ENCODE measurements at regions not wholly inside any gene's neighbourhood (a gene's known extent, or its start where the extent isn't known, plus 50 kb on each side); places are given as distances from the start of the nearest gene placed in this dataset.
"Not testable (repeated sequence)": the region's sequence is repeated elsewhere in the genome, so short reads cannot be mapped to it uniquely, and the experiment has no call there.

DNA sequence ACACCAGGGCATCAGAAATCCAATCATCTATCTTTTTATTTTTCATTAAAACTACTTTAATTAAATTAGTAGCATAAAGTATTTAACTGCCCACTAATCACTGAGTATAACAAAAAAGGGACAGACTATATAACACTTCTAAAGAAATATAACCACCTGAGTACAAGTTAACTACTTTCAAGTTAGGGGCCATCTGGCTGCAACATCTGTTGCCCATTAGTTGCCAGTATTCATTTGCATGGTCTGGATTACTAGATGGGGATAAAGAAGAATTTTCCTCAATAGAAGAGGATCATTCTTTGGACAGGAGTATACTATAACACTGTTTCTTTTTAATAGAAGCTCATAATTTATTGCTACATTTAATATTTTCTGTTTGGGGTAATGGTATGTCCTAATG lies 446.4 kb downstream of the AMY1C start:
- no peak for DNase-seq (ENCODE audit: low spot score)
- TF ChIP-seq, protein P1, sequence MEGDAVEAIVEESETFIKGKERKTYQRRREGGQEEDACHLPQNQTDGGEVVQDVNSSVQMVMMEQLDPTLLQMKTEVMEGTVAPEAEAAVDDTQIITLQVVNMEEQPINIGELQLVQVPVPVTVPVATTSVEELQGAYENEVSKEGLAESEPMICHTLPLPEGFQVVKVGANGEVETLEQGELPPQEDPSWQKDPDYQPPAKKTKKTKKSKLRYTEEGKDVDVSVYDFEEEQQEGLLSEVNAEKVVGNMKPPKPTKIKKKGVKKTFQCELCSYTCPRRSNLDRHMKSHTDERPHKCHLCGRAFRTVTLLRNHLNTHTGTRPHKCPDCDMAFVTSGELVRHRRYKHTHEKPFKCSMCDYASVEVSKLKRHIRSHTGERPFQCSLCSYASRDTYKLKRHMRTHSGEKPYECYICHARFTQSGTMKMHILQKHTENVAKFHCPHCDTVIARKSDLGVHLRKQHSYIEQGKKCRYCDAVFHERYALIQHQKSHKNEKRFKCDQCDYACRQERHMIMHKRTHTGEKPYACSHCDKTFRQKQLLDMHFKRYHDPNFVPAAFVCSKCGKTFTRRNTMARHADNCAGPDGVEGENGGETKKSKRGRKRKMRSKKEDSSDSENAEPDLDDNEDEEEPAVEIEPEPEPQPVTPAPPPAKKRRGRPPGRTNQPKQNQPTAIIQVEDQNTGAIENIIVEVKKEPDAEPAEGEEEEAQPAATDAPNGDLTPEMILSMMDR (IDR thresholded peaks at IDR 0.05) = no peak
- H3K36me3 ChIP-seq = no peaks in the 10 kb centered on the region
- no peaks in the 10 kb centered on the region for H3K9me3 ChIP-seq
- H3K4me1 ChIP-seq (ENCODE audit: control insufficient read depth in 1 of 2, low read depth in 2 of 2) = no peaks in the 10 kb centered on the region
- no peaks in the 10 kb centered on the region for H3K27me3 ChIP-seq (replicated peaks; ENCODE audit: insufficient read depth)
- no peak for ATAC-seq (ENCODE audit: insufficient number of reproducible peaks, low FRiP score, low read depth)
- no peak overlapping the region for H3K4me3 ChIP-seq
- H3K27ac ChIP-seq = no peak overlapping the region

DNA sequence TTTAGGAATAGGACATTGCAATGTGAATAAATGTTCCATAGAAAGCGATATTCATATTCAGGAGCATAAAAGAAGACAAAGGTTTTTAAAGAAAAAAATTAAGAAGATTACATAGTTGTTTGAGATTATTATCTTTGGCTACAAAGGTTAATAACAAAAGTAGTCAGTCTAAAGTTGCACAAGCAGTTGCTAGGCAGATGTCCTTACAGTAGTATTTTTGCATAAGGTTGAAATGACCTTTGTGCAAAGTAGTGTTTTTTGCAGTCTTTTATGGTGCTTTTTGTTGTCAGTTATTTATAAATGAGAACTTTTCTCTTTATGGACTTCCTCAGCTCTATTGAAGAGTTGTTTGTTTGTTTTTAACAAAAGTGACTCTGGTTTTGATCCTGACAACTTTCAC lies 447.8 kb downstream of the AMY1C start:
- Histone ChIP-seq H3K4me1 (ENCODE audit: control insufficient read depth in 1 of 2, low read depth in 2 of 2) (no peaks in the 10 kb centered on the region), H3K36me3 (no peaks in the 10 kb centered on the region), H3K27me3 (replicated peaks; ENCODE audit: insufficient read depth) (no peaks in the 10 kb centered on the region), H3K4me3 (no peak overlapping the region), H3K9me3 (no peaks in the 10 kb centered on the region), H3K27ac (no peak overlapping the region)
- ATAC-seq (ENCODE audit: insufficient number of reproducible peaks, low FRiP score, low read depth) = no peak
- TF ChIP-seq, protein P1 (IDR thresholded peaks at IDR 0.05) = no peak
- DNase-seq (ENCODE audit: low spot score) = no peak

DNA sequence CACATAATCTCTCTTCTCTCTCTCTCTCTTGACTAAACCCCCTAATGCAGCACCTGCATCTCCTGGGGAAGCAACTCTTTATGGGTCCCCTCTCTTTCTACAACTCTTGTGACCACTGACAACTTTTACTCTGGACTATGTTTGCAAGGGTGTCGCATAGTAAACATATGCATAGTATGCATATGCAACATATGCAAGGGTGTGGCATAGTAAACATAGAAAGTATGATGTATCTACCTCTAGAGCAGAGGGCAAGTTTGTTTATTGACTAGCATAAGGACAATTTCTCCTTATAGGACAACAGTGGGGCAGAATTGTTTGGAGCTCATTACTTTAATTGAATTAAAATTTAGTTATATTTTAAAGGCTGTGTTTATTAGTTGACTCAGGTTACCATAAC lies 462.5 kb downstream of the AMY1C start:
- H3K36me3 ChIP-seq = no peaks in the 10 kb centered on the region
- TF ChIP-seq, protein P1 (IDR thresholded peaks at IDR 0.05) = no peak
- no peak for ATAC-seq (ENCODE audit: insufficient number of reproducible peaks, low FRiP score, low read depth)

DNA sequence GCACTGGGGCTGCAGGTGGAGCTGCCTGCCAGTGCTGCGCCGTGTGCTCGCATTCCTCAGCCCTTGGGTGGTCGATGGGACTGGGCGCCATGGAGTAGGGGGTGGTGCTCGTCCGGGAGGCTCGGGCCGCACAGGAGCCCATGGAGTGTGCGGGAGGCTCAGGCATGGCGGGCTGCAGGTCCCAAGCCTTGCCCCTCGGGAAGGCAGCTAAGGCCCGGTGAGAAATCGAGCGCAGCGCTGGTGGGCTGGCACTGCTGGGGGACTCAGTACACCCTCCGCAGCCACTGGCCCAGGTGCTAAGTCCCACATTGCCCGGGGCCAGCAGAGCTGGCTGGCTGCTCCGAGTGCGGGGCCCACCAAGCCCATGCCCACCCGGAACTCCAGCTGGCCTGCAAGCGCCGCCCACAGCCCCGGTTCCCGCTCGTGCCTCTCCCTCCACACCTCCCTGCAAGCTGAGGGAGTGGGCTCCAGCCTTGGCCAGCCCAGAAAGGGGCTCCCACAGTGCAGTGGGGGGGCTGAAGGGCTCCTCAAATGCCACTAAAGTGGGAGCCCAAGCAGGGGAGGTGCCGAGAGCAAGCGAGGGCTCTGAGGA lies 467.8 kb downstream of the AMY1C start:
- not testable (repeated sequence) for H3K36me3 ChIP-seq; H3K27me3 ChIP-seq (replicated peaks; ENCODE audit: insufficient read depth); H3K4me1 ChIP-seq (ENCODE audit: control insufficient read depth in 1 of 2, low read depth in 2 of 2); ATAC-seq (ENCODE audit: insufficient number of reproducible peaks, low FRiP score, low read depth); DNase-seq (ENCODE audit: low spot score); H3K9me3 ChIP-seq; H3K27ac ChIP-seq; H3K4me3 ChIP-seq

More for the DNA sequence above, 462.5 kb downstream of the AMY1C start:
- no peak overlapping the region for H3K27ac ChIP-seq
- H3K27me3 ChIP-seq (replicated peaks; ENCODE audit: insufficient read depth) = no peaks in the 10 kb centered on the region
- no peaks in the 10 kb centered on the region for H3K4me1 ChIP-seq (ENCODE audit: control insufficient read depth in 1 of 2, low read depth in 2 of 2)
- no peak for DNase-seq (ENCODE audit: low spot score)
- H3K9me3 ChIP-seq = no peaks in the 10 kb centered on the region
- no peak overlapping the region for H3K4me3 ChIP-seq

DNA sequence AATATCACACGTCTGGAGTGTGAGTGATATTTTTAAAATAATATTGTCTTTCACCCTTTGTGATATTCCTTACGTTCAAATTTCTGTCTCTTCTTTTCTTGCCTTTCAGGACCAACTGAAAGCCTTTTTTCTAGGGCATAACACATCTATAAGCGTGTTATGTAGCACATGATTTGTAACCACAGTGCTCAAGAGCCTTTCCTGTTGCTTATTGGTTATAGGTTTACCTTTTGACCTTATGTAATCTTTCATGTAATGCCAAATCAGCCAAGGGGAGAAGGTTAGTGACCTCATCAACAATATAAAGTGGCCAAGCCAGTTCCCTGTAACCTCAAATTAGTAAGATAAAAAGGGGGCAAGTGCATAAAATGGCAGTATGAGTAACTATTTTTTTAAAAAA lies 480.2 kb downstream of the AMY1C start:
- H3K9me3 ChIP-seq = no peaks in the 10 kb centered on the region
- no peak overlapping the region for H3K27ac ChIP-seq
- no peak for ATAC-seq (ENCODE audit: insufficient number of reproducible peaks, low FRiP score, low read depth)
- no peaks in the 10 kb centered on the region for H3K27me3 ChIP-seq (replicated peaks; ENCODE audit: insufficient read depth)
- no peak for DNase-seq (ENCODE audit: low spot score)
- H3K4me1 ChIP-seq (ENCODE audit: control insufficient read depth in 1 of 2, low read depth in 2 of 2) = no peaks in the 10 kb centered on the region
- TF ChIP-seq, protein P1 (IDR thresholded peaks at IDR 0.05) = no peak
- H3K4me3 ChIP-seq = no peak overlapping the region
- H3K36me3 ChIP-seq = no peaks in the 10 kb centered on the region

DNA sequence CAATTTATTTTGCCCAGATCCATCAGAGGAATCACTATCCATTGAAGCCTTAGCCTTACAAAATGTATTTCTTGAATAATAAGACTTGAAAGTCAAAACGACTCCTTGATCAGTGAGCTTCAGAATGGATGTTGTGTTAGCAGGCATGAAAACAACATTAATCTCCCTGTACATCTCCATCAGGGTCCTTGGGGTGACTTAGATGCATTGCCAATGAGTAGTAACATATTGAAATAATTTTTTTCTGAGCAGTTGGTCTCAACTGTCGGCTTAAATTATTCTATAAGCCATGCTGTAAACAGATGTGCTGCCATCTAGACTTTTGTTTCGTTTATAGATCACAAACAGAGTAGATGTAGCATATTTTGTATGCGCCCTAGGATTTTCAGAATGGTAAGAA lies 482.0 kb downstream of the AMY1C start:
- Histone ChIP-seq H3K9me3 (no peaks in the 10 kb centered on the region), H3K36me3 (no peaks in the 10 kb centered on the region), H3K4me1 (ENCODE audit: control insufficient read depth in 1 of 2, low read depth in 2 of 2) (no peaks in the 10 kb centered on the region), H3K27me3 (replicated peaks; ENCODE audit: insufficient read depth) (no peaks in the 10 kb centered on the region), H3K4me3 (no peak overlapping the region), H3K27ac (no peak overlapping the region)
- no peak for ATAC-seq (ENCODE audit: insufficient number of reproducible peaks, low FRiP score, low read depth)
- DNase-seq (ENCODE audit: low spot score) = no peak
- TF ChIP-seq, protein P1 (IDR thresholded peaks at IDR 0.05) = no peak

Measured in thoracic aorta (tissue), 2 donors.